Colonic mucosa (tissue), 4 donors: ENCODE measurements at regions not wholly inside any gene's neighbourhood (a gene's known extent, or its start where the extent isn't known, plus 50 kb on each side); places are given as distances from the start of the nearest gene placed in this dataset.

Source experiments
- DNase-seq: peaks from one replicate; pipeline ENCODE4 v3.0.0-alpha.2; 2020
- H3K27ac ChIP-seq: fragments of 200-600 bp; one replicate; pipeline ENCODE4 v1.8.0; 2021
- H3K27me3 ChIP-seq: fragments of 200-600 bp; one replicate; pipeline ENCODE4 v1.8.0; 2021
- H3K36me3 ChIP-seq: fragments of 200-600 bp; one replicate; pipeline ENCODE4 v1.8.0; 2021
- H3K4me1 ChIP-seq: fragments of 200-600 bp; one replicate; pipeline ENCODE4 v1.8.0; 2021; ENCODE audit warnings: mild to moderate bottlenecking
- H3K4me3 ChIP-seq: fragments of 200-600 bp; one replicate; pipeline ENCODE4 v1.8.0; 2021
- H3K9ac ChIP-seq, 2 donors: one replicate each; pipeline ENCODE4 v1.7.0; 2013; ENCODE audit warnings: control low read depth in 2 of 2, low read depth in 2 of 2, low read length in 2 of 2
- H3K9me3 ChIP-seq: fragments of 200-600 bp; one replicate; pipeline ENCODE4 v1.8.0; 2021
- CTCF ChIP-seq: fragments of 200-600 bp; IDR thresholded peaks from one replicate; pipeline ENCODE4 v1.8.0; 2022; ENCODE audit warnings: antibody characterized with exemption, mild to moderate bottlenecking
- intact Hi-C: fragments of 100-400 bp; cut with DNase I; formaldehyde crosslinking; loops from one replicate; pipeline ENCODE4 v1.14.1; 2022
- donor health status: healthy.
- donor health status: DM: no; HTN: no; CAD: no.
- donor health status: DM: no; HTN: no; CAD: no.

- Histone ChIP-seq H3K27me3 (no peaks in the 10 kb centered on the region), H3K27ac (no peak overlapping the region), H3K9ac (no peak overlapping the region), H3K36me3 (no peaks in the 10 kb centered on the region), H3K4me3 (no peak overlapping the region), H3K9me3 (no peaks in the 10 kb centered on the region), H3K4me1 (no peaks in the 10 kb centered on the region)
- TF ChIP-seq CTCF, result no peak
- intact Hi-C loops, result no loop called here
- DNase-seq, result no peak
Observed at GRCh38 chr17:83148317-83149028, 69.1 kb downstream of the METRNL start.

GRCh38 chr17:83149029-83149725, 69.8 kb downstream of the METRNL start:
- no peaks in the 10 kb centered on the region for H3K36me3 ChIP-seq
- H3K4me3 ChIP-seq, result no peak overlapping the region
- no peak for DNase-seq
- no peaks in the 10 kb centered on the region for H3K27me3 ChIP-seq
- no peak overlapping the region for H3K27ac ChIP-seq
- no peak for TF ChIP-seq CTCF
- intact Hi-C loops, result no loop called here
- H3K9me3 ChIP-seq, result no peaks in the 10 kb centered on the region
- no peak overlapping the region for H3K9ac ChIP-seq
- no peaks in the 10 kb centered on the region for H3K4me1 ChIP-seq

- intact Hi-C loops, result no loop called here
- H3K9me3 ChIP-seq, result no peaks in the 10 kb centered on the region
- TF ChIP-seq CTCF, result no peak
- no peaks in the 10 kb centered on the region for H3K4me1 ChIP-seq
- no peak overlapping the region for H3K9ac ChIP-seq
- no peak overlapping the region for H3K4me3 ChIP-seq
- DNase-seq, result no peak
- H3K36me3 ChIP-seq, result no peaks in the 10 kb centered on the region
- H3K27ac ChIP-seq, result no peak overlapping the region
- no peaks in the 10 kb centered on the region for H3K27me3 ChIP-seq
Observed at GRCh38 chr17:83149761-83150251, 70.4 kb downstream of the METRNL start.

DNA sequence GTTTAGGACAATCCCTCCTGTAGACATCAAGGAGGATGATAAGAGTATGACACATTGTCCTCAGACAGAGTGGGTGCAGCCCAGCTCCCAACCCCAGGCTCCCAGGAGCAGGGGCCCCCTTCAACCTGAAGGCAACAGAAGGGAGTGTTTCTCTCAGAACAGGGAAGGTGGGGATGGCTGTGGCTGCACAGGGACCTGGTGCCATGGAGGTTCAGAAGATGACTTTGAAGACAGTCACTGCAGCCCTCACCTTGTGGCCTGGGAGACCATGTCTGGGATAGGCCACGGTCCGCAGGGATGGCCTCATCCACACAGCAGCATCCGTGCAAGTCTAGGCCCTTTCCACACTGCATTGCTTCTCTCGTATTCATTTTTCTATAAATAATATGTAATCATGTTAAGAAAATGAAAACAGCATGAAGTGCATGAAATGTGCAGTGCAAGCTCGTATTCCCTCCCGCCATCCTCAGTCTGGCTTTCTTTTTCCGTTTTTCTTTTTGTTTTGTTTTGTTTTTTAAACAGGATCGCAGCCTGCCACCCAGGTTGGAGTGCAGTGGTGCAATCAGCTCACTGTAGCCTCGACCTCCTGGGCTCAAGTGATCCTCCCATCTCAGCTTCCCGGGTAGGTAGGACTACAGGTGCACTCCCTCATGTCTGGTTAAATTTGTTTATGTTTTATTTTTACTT, 71.1 kb downstream of the METRNL start:
- H3K4me3 ChIP-seq, result no peak overlapping the region
- no peak overlapping the region for H3K9ac ChIP-seq
- H3K27ac ChIP-seq, result no peak overlapping the region
- no peak for DNase-seq
- intact Hi-C loops, result no loop called here
- no peak for TF ChIP-seq CTCF
- H3K9me3 ChIP-seq, result no peaks in the 10 kb centered on the region
- H3K27me3 ChIP-seq, result no peaks in the 10 kb centered on the region
- H3K4me1 ChIP-seq, result no peaks in the 10 kb centered on the region
- H3K36me3 ChIP-seq, result no peaks in the 10 kb centered on the region

DNA sequence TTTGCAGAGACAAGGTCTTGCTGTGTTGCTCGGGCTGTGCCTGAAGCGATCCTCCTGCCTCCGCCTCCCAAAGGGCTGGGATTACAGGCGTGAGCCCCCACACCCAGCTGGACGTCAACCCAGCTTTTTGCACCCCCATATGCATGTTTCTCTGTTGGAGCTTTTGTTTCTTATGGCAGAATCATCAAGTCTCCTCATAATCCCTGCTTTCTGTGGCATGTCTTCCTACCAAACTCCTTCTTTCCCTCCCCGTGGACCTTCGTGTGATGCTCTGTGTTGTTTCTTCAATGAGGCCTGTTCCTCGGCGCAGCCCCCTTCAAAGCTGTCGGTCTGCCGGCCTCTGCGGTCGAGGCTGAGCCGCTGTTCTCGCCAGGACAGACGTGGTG, 71.6 kb downstream of the METRNL start:
- TF ChIP-seq CTCF, result no peak
- no peaks in the 10 kb centered on the region for H3K9me3 ChIP-seq
- H3K27ac ChIP-seq, result no peak overlapping the region
- no peaks in the 10 kb centered on the region for H3K27me3 ChIP-seq
- H3K4me3 ChIP-seq, result no peak overlapping the region
- no peaks in the 10 kb centered on the region for H3K4me1 ChIP-seq
- no peak for DNase-seq
- intact Hi-C loops, result no loop called here
- no peaks in the 10 kb centered on the region for H3K36me3 ChIP-seq
- H3K9ac ChIP-seq, result no peak overlapping the region
